GM21390 (cell line): ENCODE measurements at regions not wholly inside any gene's neighbourhood (a gene's known extent, or its start where the extent isn't known, plus 50 kb on each side); places are given as distances from the start of the nearest gene placed in this dataset.
"Not testable (repeated sequence)": the region's sequence is repeated elsewhere in the genome, so short reads cannot be mapped to it uniquely, and the experiment has no call there.

Experiments
- ATAC-seq: cut with Tn5 transposase; IDR thresholded peaks from one replicate; pipeline ENCODE4 v1.9.1; 2021; ENCODE audit not compliant: unreplicated experiment

- ATAC-seq = no peak
Measured at GRCh38 chr14:89743828-89744227, 210.7 kb downstream of the EFCAB11 start.

- no peak for ATAC-seq
Measured at GRCh38 chr14:89740241-89740640, 214.3 kb downstream of the EFCAB11 start.

- no peak for ATAC-seq
Measured at GRCh38 chr14:89736881-89737280, 217.6 kb downstream of the EFCAB11 start.

- no peak for ATAC-seq
Measured at GRCh38 chr14:89731396-89731933, 223.1 kb downstream of the EFCAB11 start.

GRCh38 chr14:89730687-89731086 lies 223.8 kb downstream of the EFCAB11 start:
- no peak for ATAC-seq

GRCh38 chr14:89728964-89729363 lies 225.6 kb downstream of the EFCAB11 start:
- no peak for ATAC-seq

GRCh38 chr14:89726226-89726625 lies 228.3 kb downstream of the EFCAB11 start:
- ATAC-seq = not testable (repeated sequence)

- ATAC-seq = no peak
Measured at GRCh38 chr14:89724628-89724960, 229.9 kb downstream of the EFCAB11 start.

GRCh38 chr14:89723930-89724627 lies 230.5 kb downstream of the EFCAB11 start:
- ATAC-seq = no peak

- ATAC-seq = no peak
Measured at GRCh38 chr14:89721956-89722355, 232.6 kb downstream of the EFCAB11 start.

- ATAC-seq = peak; percentile 78
Measured at GRCh38 chr14:89720741-89721729, 233.5 kb downstream of the EFCAB11 start.

GRCh38 chr14:89720076-89720687 lies 234.3 kb downstream of the EFCAB11 start:
- peak; percentile 7 for ATAC-seq

- ATAC-seq = peak; percentile 44
Measured at GRCh38 chr14:89719366-89720075, 235.0 kb downstream of the EFCAB11 start.

- no peak for ATAC-seq
Measured at GRCh38 chr14:89708982-89709625, 245.4 kb downstream of the EFCAB11 start.

- no peak for ATAC-seq
Measured at GRCh38 chr14:89707086-89707485, 247.4 kb downstream of the EFCAB11 start.

GRCh38 chr14:89702876-89703200 lies 251.7 kb downstream of the EFCAB11 start:
- ATAC-seq = no peak

GRCh38 chr14:89702073-89702875 lies 252.3 kb downstream of the EFCAB11 start:
- no peak for ATAC-seq

GRCh38 chr14:89701211-89702043 lies 253.1 kb downstream of the EFCAB11 start:
- ATAC-seq = peak; percentile 94

GRCh38 chr14:89700801-89701200 lies 253.7 kb downstream of the EFCAB11 start:
- ATAC-seq = no peak
